ENCODE measurements at regions not wholly inside any gene's neighbourhood (a gene's known extent, or its start where the extent isn't known, plus 50 kb on each side); places are given as distances from the start of the nearest gene placed in this dataset.

DNA sequence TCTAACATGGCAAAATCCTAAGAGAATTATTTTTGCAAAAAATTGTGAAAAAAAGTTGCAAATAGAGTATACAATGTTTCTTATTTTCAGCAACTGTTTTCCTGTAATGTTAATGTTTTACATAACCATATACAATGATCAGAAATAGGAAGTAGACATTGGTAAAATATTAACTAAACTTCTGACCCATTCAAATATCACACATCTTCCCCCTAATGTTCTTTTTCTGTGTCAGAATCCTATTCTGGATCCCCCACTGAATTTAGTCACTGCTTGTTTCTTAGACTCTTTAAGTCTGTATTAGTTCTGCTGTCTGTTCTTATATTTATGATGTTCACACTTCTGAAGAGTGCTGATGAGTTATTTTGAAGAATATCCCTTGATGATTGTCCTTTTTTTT is 62.0 kb downstream of the HFE start:
- Histone ChIP-seq H3K27me3 (ENCODE audit: control insufficient read depth, low read length) (no peaks in the 10 kb centered on the region), H3K9me3 (ENCODE audit: control insufficient read depth, insufficient read depth, low read length) (no peaks in the 10 kb centered on the region), H3K79me2 (ENCODE audit: control insufficient read depth, low read length) (no peaks in the 10 kb centered on the region), H3K4me2 (ENCODE audit: low read length) (no peak overlapping the region), H3K4me3 (ENCODE audit: low read length) (no peak overlapping the region), H3K4me1 (ENCODE audit: control insufficient read depth, low read length) (no peaks in the 10 kb centered on the region), H3K9me2 (replicated peaks; ENCODE audit: control insufficient read depth, low read length) (no peaks in the 10 kb centered on the region), H3F3A (ENCODE audit: control insufficient read depth, insufficient read depth) (0 out of 2 replicates have a peak, but pooled peaks cover 3% of the 10 kb centered on the region), H3K36me3 (ENCODE audit: control insufficient read depth, low read length) (no peaks in the 10 kb centered on the region), H3K27ac (ENCODE audit: low read depth, low read length) (no peak overlapping the region), H4K20me1 (ENCODE audit: control insufficient read depth, insufficient read depth, low read depth, low read length) (no peaks in the 10 kb centered on the region)
- TF ChIP-seq, protein P1, sequence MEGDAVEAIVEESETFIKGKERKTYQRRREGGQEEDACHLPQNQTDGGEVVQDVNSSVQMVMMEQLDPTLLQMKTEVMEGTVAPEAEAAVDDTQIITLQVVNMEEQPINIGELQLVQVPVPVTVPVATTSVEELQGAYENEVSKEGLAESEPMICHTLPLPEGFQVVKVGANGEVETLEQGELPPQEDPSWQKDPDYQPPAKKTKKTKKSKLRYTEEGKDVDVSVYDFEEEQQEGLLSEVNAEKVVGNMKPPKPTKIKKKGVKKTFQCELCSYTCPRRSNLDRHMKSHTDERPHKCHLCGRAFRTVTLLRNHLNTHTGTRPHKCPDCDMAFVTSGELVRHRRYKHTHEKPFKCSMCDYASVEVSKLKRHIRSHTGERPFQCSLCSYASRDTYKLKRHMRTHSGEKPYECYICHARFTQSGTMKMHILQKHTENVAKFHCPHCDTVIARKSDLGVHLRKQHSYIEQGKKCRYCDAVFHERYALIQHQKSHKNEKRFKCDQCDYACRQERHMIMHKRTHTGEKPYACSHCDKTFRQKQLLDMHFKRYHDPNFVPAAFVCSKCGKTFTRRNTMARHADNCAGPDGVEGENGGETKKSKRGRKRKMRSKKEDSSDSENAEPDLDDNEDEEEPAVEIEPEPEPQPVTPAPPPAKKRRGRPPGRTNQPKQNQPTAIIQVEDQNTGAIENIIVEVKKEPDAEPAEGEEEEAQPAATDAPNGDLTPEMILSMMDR (IDR thresholded peaks at IDR 0.05; ENCODE audit: low read depth, low read length, poor library complexity, severe bottlenecking), result no peak
- no peak for TF ChIP-seq EZH2phosphoT487 (IDR thresholded peaks at IDR 0.05; ENCODE audit: borderline replicate concordance, low read length)

- H3F3A ChIP-seq (ENCODE audit: control insufficient read depth, insufficient read depth), result peaks cover 14% of the 10 kb centered on the region
- no peaks in the 10 kb centered on the region for H3K9me2 ChIP-seq (replicated peaks; ENCODE audit: control insufficient read depth, low read length)
- H3K4me2 ChIP-seq (ENCODE audit: low read length), result no peak overlapping the region
- H3K4me1 ChIP-seq (ENCODE audit: control insufficient read depth, low read length), result peaks cover 17% of the 10 kb centered on the region
- no peaks in the 10 kb centered on the region for H3K9me3 ChIP-seq (ENCODE audit: control insufficient read depth, insufficient read depth, low read length)
- H4K20me1 ChIP-seq (ENCODE audit: control insufficient read depth, insufficient read depth, low read depth, low read length), result no peaks in the 10 kb centered on the region
- no peak overlapping the region for H3K4me3 ChIP-seq (ENCODE audit: low read length)
- H3K27ac ChIP-seq (ENCODE audit: low read depth, low read length), result no peak overlapping the region
- H3K79me2 ChIP-seq (ENCODE audit: control insufficient read depth, low read length), result no peaks in the 10 kb centered on the region
- TF ChIP-seq EZH2phosphoT487 (IDR thresholded peaks at IDR 0.05; ENCODE audit: borderline replicate concordance, low read length), result no peak
- TF ChIP-seq, protein P1 (IDR thresholded peaks at IDR 0.05; ENCODE audit: low read depth, low read length, poor library complexity, severe bottlenecking), result no peak
- no peaks in the 10 kb centered on the region for H3K27me3 ChIP-seq (ENCODE audit: control insufficient read depth, low read length)
- H3K36me3 ChIP-seq (ENCODE audit: control insufficient read depth, low read length), result no peaks in the 10 kb centered on the region; the same call in 1 of the 2 replicates
Observed at GRCh38 chr6:26152226-26153101, 65.2 kb downstream of the HFE start.

DNA sequence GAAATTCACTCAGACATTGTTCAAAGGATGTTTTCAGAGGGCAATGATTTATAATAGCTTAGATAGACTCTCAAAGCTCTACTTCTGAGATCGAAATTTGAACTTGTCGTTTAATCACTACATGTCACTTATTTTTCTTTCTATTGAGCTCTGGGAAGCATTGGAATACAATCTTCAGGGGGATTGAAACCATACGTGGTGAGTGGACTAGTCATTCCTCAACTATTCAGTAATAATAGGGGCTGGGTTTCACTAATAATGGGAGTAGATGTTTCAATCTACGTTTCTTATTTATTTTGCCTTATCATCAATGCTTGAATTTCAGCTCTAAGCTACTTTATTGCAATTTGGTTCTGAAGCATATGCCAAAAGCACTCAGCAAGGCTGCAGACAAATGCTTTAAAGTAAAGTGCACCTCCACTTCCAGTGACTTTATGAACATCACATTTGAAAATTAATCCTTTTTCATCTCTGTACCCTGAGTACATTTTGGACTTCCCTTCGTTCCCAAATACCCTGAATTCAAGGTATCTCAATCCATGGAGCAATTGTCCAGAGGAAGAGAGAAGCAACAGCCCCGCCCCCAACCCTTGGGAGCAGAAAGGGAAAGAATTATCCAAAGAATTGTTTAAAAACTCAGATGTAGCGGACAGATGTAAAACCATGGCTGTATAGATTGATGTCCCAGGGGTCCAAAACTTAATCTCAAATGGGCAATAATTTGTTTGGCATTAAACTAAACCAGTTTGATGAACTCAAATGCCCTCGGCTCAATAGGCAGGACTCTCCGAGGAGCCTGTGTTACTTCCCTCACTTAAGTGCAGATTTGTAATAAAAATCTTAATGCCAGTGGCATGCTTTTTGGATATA is 68.1 kb downstream of the HFE start:
- Histone ChIP-seq H3K27ac (ENCODE audit: low read depth, low read length) (peak overlapping the region; percentile 89), H3K9me3 (ENCODE audit: control insufficient read depth, insufficient read depth, low read length) (no peaks in the 10 kb centered on the region), H3K36me3 (ENCODE audit: control insufficient read depth, low read length) (peaks cover 5% of the 10 kb centered on the region; the same call in 1 of the 2 replicates), H3K4me2 (ENCODE audit: low read length) (peak overlapping the region; percentile 82), H3F3A (ENCODE audit: control insufficient read depth, insufficient read depth) (peaks cover 31% of the 10 kb centered on the region), H4K20me1 (ENCODE audit: control insufficient read depth, insufficient read depth, low read depth, low read length) (no peaks in the 10 kb centered on the region), H3K9me2 (replicated peaks; ENCODE audit: control insufficient read depth, low read length) (no peaks in the 10 kb centered on the region), H3K27me3 (ENCODE audit: control insufficient read depth, low read length) (no peaks in the 10 kb centered on the region), H3K4me1 (ENCODE audit: control insufficient read depth, low read length) (peaks cover 30% of the 10 kb centered on the region), H3K79me2 (ENCODE audit: control insufficient read depth, low read length) (peaks cover 6% of the 10 kb centered on the region), H3K4me3 (ENCODE audit: low read length) (peak overlapping the region; percentile 88)
- TF ChIP-seq EZH2phosphoT487 (IDR thresholded peaks at IDR 0.05; ENCODE audit: borderline replicate concordance, low read length), result no peak
- TF ChIP-seq, protein P1 (IDR thresholded peaks at IDR 0.05; ENCODE audit: low read depth, low read length, poor library complexity, severe bottlenecking), result no peak
